HCT116 (cell line): ENCODE measurements at regions not wholly inside any gene's neighbourhood (a gene's known extent, or its start where the extent isn't known, plus 50 kb on each side); places are given as distances from the start of the nearest gene placed in this dataset.

Source experiments
- ATAC-seq: fragments of 200-7000 bp; cut with Tn5 transposase; 2 replicates; pipeline ENCODE4 v1.9.1; 2020; ENCODE audit warnings: mild to moderate bottlenecking, moderate library complexity
- BruUV-seq: library from RNA; stranded (reverse); fragments of 400-500 nt; replicated peaks from 2 replicates; lab custom pipeline; 2021; lab: Mats Ljungman, UMichigan
- CTCF ChIA-PET: fragments of 300-600 bp; sonication (Branson Sonifier 250); formaldehyde crosslinking; loops from one replicate; lab custom pipeline; 2021; ENCODE audit warnings: antibody characterized with exemption; lab: Charles Lee
- POLR2A ChIA-PET: fragments of 300-600, 350-600 bp; sonication (Branson Sonifier 250); formaldehyde crosslinking; loops from one replicate; lab custom pipeline; 2021; ENCODE audit warnings: antibody characterized with exemption; lab: Charles Lee
- RAD21 ChIA-PET, 2 experiments: fragments of 300-600 bp; sonication (Branson Sonifier 250); formaldehyde crosslinking; loops; one replicate each; lab custom pipeline; 2023; ENCODE audit warnings: low total read pairs in 2 of 2; ENCODE audit not compliant: uncharacterized antibody in 2 of 2, unreplicated experiment in 2 of 2, low non-redundant PET in 1 of 2; lab: Charles Lee
- DNase-seq: peaks from one replicate; pipeline ENCODE4 v3.0.0-alpha.2; 2010; ENCODE audit warnings: low read depth, low spot score
- H2AFZ ChIP-seq: fragments of 200-600 bp; shearing (Covaris generic), sonication (generic); 2 replicates; pipeline ENCODE4 v1.6.1; 2017; ENCODE audit warnings: low read depth, mixed run types, mixed read lengths, antibody characterized with exemption, low read length; ENCODE audit not compliant: poor library complexity, severe bottlenecking
- H3K27ac ChIP-seq: 2 replicates; pipeline ENCODE4 v1.5.1; 2012; ENCODE audit warnings: low read depth, low read length
- H3K27me3 ChIP-seq: fragments of 200-600 bp; sonication (generic); 2 replicates; pipeline ENCODE4 v1.6.1; 2016; ENCODE audit warnings: mixed run types, low read length, mixed read lengths; ENCODE audit not compliant: insufficient read depth
- H3K36me3 ChIP-seq, 2 experiments: fragments of 200-500 bp in 1 of 2; fragments of 200-600 bp in 1 of 2; sonication (Bioruptor generic) in 1 of 2; sonication (generic) in 1 of 2; 2 replicates each; pipeline versions ENCODE4 v1.5.1 to v1.6.1; 2014 to 2016; ENCODE audit warnings: low read length in 2 of 2, inconsistent platforms in 1 of 2, mixed read lengths in 1 of 2, mixed run types in 1 of 2; ENCODE audit not compliant: insufficient read depth in 2 of 2, control insufficient read depth in 1 of 2
- H3K4me1 ChIP-seq, 2 experiments: fragments of 200-600 bp in 1 of 2; sonication (generic) in 1 of 2; 2 replicates each; pipeline versions ENCODE4 v1.5.1 to v1.6.1; 2012 to 2017; ENCODE audit warnings: low read length in 2 of 2, inconsistent platforms in 1 of 2, mild to moderate bottlenecking in 1 of 2, mixed read lengths in 1 of 2, mixed run types in 1 of 2, moderate library complexity in 1 of 2; ENCODE audit not compliant: insufficient read depth in 2 of 2, control insufficient read depth in 1 of 2
- H3K4me2 ChIP-seq: fragments of 200-600 bp; sonication (generic); 2 replicates; pipeline ENCODE4 v1.6.1; 2017; ENCODE audit warnings: mixed run types, low read length, mixed read lengths
- H3K4me3 ChIP-seq, 2 experiments: fragments of 200-600 bp in 1 of 2; sonication (generic) in 1 of 2; replicated peaks in 1 of 2; 2 replicates each; pipeline ENCODE4 v1.5.1; 2011 to 2016; ENCODE audit warnings: low read length in 2 of 2, control low read depth in 1 of 2, low read depth in 1 of 2, mild to moderate bottlenecking in 1 of 2, mixed read lengths in 1 of 2, mixed run types in 1 of 2
- H3K79me2 ChIP-seq: fragments of 200-600 bp; sonication (generic); 2 replicates; pipeline ENCODE4 v1.6.1; 2017; ENCODE audit warnings: mild to moderate bottlenecking, mixed run types, low read length, moderate library complexity, mixed read lengths; ENCODE audit not compliant: insufficient read depth
- H3K9ac ChIP-seq: fragments of 200-600 bp; sonication (generic); 2 replicates; pipeline ENCODE4 v1.6.1; 2016; ENCODE audit warnings: low read length, mixed read lengths
- H3K9me2 ChIP-seq: fragments of 200-600 bp; sonication (generic), shearing (Covaris generic); 2 replicates; pipeline ENCODE4 v1.6.1; 2017; ENCODE audit warnings: mixed run types, mild to moderate bottlenecking, moderate library complexity; ENCODE audit not compliant: insufficient read depth
- H3K9me3 ChIP-seq, 2 experiments: fragments of 200-500 bp in 1 of 2; fragments of 200-600 bp in 1 of 2; sonication (Bioruptor generic) in 1 of 2; sonication (generic) in 1 of 2; 2 replicates each; pipeline ENCODE4 v1.6.1; 2014 to 2017; ENCODE audit warnings: low read length in 2 of 2, mixed read lengths in 2 of 2, inconsistent platforms in 1 of 2, low read depth in 1 of 2, mild to moderate bottlenecking in 1 of 2, mixed run types in 1 of 2, moderate library complexity in 1 of 2; ENCODE audit not compliant: control insufficient read depth in 1 of 2, insufficient read depth in 1 of 2
- H4K20me1 ChIP-seq: fragments of 200-600 bp; sonication (generic), shearing (Covaris generic); 2 replicates; pipeline ENCODE4 v1.6.1; 2017; ENCODE audit warnings: mixed run types, mild to moderate bottlenecking, moderate library complexity; ENCODE audit not compliant: insufficient read depth
- CBX3 ChIP-seq: IDR thresholded peaks from 2 replicates; pipeline ENCODE4 v1.6.1; 2012; ENCODE audit warnings: low read depth
- EGR1 ChIP-seq: IDR thresholded peaks from 2 replicates; pipeline ENCODE4 v1.6.1; 2012; ENCODE audit warnings: low read depth
- EZH2phosphoT487 ChIP-seq: fragments of 200-600 bp; IDR thresholded peaks from 2 replicates; pipeline ENCODE4 v1.6.1; 2018; ENCODE audit warnings: antibody characterized with exemption, borderline replicate concordance
- POLR2AphosphoS5 ChIP-seq: IDR thresholded peaks from 2 replicates; pipeline ENCODE4 v1.6.1; 2011; ENCODE audit warnings: mild to moderate bottlenecking, low read depth, low read length, moderate library complexity
- SP1 ChIP-seq: IDR thresholded peaks from 2 replicates; pipeline ENCODE4 v1.6.1; 2012; ENCODE audit warnings: low read depth
- TCF7L2 ChIP-seq: IDR thresholded peaks from 2 replicates; pipeline ENCODE4 v1.7.0; 2011; ENCODE audit warnings: borderline replicate concordance, inconsistent platforms; ENCODE audit not compliant: insufficient read depth, insufficient read length; ENCODE audit errors: extremely low read depth
- ZNF274 ChIP-seq: fragments of 200-500 bp; sonication (Bioruptor generic); IDR thresholded peaks from 2 replicates; pipeline ENCODE4 v1.6.1; 2014; ENCODE audit warnings: mild to moderate bottlenecking, low read depth, low read length, inconsistent platforms
- intact Hi-C: fragments of 100-400 bp; cut with micrococcal nuclease; formaldehyde crosslinking; loops from 2 replicates; pipeline ENCODE4 v1.10.0; 2022
- TF ChIP-seq, protein P1 (sequence below), 3 experiments: fragments of 200-600 bp in 1 of 3; sonication (generic) in 1 of 3; IDR thresholded peaks in 2 of 3; conservative IDR thresholded peaks in 1 of 3; 2 replicates each; pipeline ENCODE4 v1.5.1; 2012 to 2017; ENCODE audit warnings: low read depth in 2 of 3, low read length in 2 of 3, antibody characterized with exemption in 1 of 3, borderline replicate concordance in 1 of 3, control low read depth in 1 of 3, mild to moderate bottlenecking in 1 of 3, mixed read lengths in 1 of 3, mixed run types in 1 of 3, moderate library complexity in 1 of 3; ENCODE audit not compliant: insufficient read depth in 1 of 3
- TF ChIP-seq, protein P2 (sequence below): IDR thresholded peaks from 2 replicates; pipeline ENCODE4 v1.6.1; 2011; ENCODE audit warnings: mild to moderate bottlenecking, low read length, moderate library complexity; ENCODE audit not compliant: insufficient replicate concordance; ENCODE audit errors: extremely low read depth

DNA sequence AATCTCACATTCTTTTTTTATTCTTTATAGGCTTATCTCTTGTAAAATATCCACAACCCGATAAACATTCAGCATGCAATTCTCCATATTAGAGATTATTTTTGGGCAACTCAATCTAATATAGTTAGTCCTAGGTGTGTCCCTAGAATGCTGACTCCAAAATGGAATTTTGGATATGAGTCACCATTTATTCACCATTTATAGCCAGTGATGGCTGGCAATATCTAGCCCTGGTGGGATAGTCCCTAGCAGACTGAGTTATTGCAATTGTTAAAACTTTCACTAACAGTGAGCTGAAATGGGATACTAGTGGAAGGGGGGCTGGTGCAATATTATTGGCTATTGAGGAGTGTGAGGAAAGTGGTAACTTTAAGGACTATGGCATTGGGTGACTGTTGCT, 401.6 kb downstream of the SLC4A3 start (continued):
- TF ChIP-seq, protein P1, sequence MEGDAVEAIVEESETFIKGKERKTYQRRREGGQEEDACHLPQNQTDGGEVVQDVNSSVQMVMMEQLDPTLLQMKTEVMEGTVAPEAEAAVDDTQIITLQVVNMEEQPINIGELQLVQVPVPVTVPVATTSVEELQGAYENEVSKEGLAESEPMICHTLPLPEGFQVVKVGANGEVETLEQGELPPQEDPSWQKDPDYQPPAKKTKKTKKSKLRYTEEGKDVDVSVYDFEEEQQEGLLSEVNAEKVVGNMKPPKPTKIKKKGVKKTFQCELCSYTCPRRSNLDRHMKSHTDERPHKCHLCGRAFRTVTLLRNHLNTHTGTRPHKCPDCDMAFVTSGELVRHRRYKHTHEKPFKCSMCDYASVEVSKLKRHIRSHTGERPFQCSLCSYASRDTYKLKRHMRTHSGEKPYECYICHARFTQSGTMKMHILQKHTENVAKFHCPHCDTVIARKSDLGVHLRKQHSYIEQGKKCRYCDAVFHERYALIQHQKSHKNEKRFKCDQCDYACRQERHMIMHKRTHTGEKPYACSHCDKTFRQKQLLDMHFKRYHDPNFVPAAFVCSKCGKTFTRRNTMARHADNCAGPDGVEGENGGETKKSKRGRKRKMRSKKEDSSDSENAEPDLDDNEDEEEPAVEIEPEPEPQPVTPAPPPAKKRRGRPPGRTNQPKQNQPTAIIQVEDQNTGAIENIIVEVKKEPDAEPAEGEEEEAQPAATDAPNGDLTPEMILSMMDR (IDR thresholded peaks at IDR 0.05 in 2 of 3, conservative IDR thresholded peaks at IDR 0.05 in 1 of 3; ENCODE audit: borderline replicate concordance in 1 of 3, insufficient read depth in 1 of 3, low read depth in 2 of 3, low read length in 2 of 3): no peak
- TF ChIP-seq EZH2phosphoT487: no peak
- no peak for TF ChIP-seq SP1

DNA sequence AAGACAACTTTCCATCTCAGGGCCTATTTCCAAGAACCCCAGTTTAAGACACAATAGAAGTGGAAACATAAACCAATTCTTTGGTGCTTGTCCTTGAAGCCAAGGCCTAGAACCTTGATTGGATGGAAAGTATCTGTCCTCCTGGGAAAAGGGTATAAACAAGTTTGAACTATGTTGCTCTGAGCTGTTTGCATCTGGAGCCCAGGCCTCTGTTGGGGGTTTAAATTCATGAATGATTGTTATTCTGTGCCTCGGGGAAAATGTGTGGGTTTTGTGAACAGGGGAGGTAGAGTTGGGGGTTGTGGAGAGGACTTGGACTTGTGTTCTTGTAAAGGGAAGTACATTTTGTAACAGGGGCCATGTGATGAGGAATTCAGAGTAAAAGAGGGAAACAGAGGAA, 406.1 kb downstream of the SLC4A3 start:
- no TSS peak for BruUV-seq
- Histone ChIP-seq H2AFZ (no peak overlapping the region), H3K27me3 (no peaks in the 10 kb centered on the region), H3K9me3 (no peaks in the 10 kb centered on the region), H3K4me1 (peaks cover 0 to 7% of the 10 kb centered on the region in 2 experiments; a peak in 2 of 4 replicates), H3K4me2 (no peak overlapping the region), H3K36me3 (peaks cover 0 to 31% of the 10 kb centered on the region in 2 experiments; a peak in 2 of 4 replicates), H4K20me1 (no peaks in the 10 kb centered on the region), H3K27ac (no peak overlapping the region), H3K9me2 (no peaks in the 10 kb centered on the region), H3K4me3 (no peak overlapping the region), H3K79me2 (no peaks in the 10 kb centered on the region), H3K9ac (no peak overlapping the region)
- intact Hi-C loops: no loop called here
- ChIA-PET CTCF (no interaction called here), RAD21 (no interaction called here), POLR2A (no interaction called here)
- no peak for DNase-seq
- no peak for ATAC-seq
- TF ChIP-seq, protein P2, sequence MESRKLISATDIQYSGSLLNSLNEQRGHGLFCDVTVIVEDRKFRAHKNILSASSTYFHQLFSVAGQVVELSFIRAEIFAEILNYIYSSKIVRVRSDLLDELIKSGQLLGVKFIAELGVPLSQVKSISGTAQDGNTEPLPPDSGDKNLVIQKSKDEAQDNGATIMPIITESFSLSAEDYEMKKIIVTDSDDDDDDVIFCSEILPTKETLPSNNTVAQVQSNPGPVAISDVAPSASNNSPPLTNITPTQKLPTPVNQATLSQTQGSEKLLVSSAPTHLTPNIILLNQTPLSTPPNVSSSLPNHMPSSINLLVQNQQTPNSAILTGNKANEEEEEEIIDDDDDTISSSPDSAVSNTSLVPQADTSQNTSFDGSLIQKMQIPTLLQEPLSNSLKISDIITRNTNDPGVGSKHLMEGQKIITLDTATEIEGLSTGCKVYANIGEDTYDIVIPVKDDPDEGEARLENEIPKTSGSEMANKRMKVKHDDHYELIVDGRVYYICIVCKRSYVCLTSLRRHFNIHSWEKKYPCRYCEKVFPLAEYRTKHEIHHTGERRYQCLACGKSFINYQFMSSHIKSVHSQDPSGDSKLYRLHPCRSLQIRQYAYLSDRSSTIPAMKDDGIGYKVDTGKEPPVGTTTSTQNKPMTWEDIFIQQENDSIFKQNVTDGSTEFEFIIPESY: no peak
- TF ChIP-seq ZNF274 (no peak), CBX3 (no peak), EGR1 (no peak), POLR2AphosphoS5 (no peak), TCF7L2 (no peak)
- TF ChIP-seq, protein P1 (IDR thresholded peaks at IDR 0.05 in 2 of 3, conservative IDR thresholded peaks at IDR 0.05 in 1 of 3; ENCODE audit: borderline replicate concordance in 1 of 3, insufficient read depth in 1 of 3, low read depth in 2 of 3, low read length in 2 of 3): no peak
